ENCODE measurements at regions not wholly inside any gene's neighbourhood (a gene's known extent, or its start where the extent isn't known, plus 50 kb on each side); places are given as distances from the start of the nearest gene placed in this dataset.
"Not testable (repeated sequence)": the region's sequence is repeated elsewhere in the genome, so short reads cannot be mapped to it uniquely, and the experiment has no call there.

DNA sequence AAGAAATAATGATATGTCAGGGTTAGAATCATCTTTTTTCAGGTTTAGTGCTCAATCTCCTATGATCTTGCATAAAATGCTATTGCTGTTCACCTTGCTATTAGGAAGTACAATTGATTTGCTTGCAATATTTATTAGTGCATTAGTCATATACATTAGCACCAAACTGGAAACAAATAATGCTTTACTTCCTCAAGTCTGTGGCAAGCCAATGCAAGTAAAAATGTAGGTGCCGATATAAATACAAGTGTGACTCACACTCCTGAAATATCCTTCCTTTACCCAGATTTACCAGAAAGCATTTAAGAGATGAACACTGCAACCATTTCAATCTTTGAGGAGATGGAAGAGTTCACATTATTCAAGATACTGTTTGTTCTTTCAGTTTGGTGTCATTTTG, 1487.7 kb upstream of the ADGRL3 start:
- H3K4me1 ChIP-seq (replicated peaks) = no peaks in the 10 kb centered on the region
- H3K36me3 ChIP-seq = no peaks in the 10 kb centered on the region
- no peaks in the 10 kb centered on the region for H3K27me3 ChIP-seq (replicated peaks)
- DNase-seq (ENCODE audit: low read depth in 1 of 2, low spot score in 2 of 2) = no peak
- no peak overlapping the region for H3K4me3 ChIP-seq
- H3K9me3 ChIP-seq (replicated peaks) = no peaks in the 10 kb centered on the region; the same call in 1 of the 2 replicates
- no peak overlapping the region for H3K27ac ChIP-seq

DNA sequence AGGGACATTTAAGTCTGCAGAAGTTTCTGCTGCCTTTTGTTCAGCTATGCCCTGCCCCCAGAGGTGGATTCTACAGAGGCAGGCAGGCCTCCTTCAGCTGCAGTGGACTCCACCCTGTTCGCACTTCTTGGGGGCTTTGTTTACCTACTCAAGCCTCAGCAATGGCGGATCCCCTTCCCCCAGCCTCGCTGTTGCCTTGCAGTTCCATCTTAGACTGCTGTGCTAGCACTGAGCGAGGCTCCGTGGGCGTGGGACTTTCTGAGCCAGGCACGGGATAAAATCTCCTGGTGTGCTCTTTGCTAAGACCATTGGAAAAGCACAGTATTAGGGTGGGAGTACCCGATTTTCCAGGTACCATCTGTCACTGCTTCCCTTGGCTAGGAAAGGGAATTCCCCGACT, 1475.8 kb upstream of the ADGRL3 start:
- not testable (repeated sequence) for H3K4me3 ChIP-seq; H3K27me3 ChIP-seq (replicated peaks); H3K9me3 ChIP-seq (replicated peaks); H3K36me3 ChIP-seq; H3K4me1 ChIP-seq (replicated peaks); DNase-seq (ENCODE audit: low read depth in 1 of 2, low spot score in 2 of 2); H3K27ac ChIP-seq

DNA sequence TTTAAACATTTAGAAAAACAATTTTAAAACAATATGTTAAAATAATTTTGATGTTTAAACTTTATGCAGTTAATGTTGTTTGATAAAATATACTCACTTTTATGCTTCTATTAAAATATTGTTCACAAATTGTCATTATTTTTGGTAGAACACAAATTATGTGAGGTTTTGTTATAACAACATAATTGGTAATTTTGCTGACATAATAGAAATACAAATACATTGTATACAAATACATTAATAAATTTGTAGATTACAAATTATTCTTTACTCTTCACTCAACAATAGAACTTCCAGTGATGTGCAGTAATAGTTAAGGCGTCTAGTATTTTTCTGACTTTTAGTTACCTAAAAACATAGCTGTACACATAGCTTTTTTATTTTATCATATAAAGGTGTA, 1472.4 kb upstream of the ADGRL3 start:
- Histone ChIP-seq H3K27me3 (replicated peaks) (no peaks in the 10 kb centered on the region), H3K9me3 (replicated peaks) (no peaks in the 10 kb centered on the region), H3K4me3 (no peak overlapping the region), H3K4me1 (replicated peaks) (no peaks in the 10 kb centered on the region), H3K36me3 (no peaks in the 10 kb centered on the region), H3K27ac (no peak overlapping the region)
- no peak for DNase-seq (ENCODE audit: low read depth in 1 of 2, low spot score in 2 of 2)

DNA sequence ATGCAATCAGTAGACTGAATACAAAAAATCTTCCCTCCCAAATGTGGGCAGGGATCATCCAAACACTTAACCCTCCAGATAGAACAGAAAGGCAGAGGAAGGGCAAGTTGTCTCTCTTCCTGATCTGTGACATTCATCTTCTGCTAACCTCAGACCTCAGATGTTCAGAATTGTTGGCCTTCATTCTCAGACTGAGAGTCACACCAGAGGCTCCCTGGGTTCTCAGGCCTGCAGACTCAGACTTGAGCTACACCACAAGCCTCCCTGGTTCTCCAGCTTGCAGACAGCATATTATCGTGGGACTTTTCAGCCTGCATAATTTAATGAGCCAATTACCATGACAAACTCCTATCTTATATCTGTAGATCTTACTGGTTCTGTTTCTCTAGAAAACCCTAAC, 1471.6 kb upstream of the ADGRL3 start:
- Histone ChIP-seq H3K27ac (no peak overlapping the region), H3K4me1 (replicated peaks) (no peaks in the 10 kb centered on the region), H3K4me3 (no peak overlapping the region), H3K9me3 (replicated peaks) (no peaks in the 10 kb centered on the region), H3K27me3 (replicated peaks) (no peaks in the 10 kb centered on the region), H3K36me3 (no peaks in the 10 kb centered on the region)
- no peak for DNase-seq (ENCODE audit: low read depth in 1 of 2, low spot score in 2 of 2)

DNA sequence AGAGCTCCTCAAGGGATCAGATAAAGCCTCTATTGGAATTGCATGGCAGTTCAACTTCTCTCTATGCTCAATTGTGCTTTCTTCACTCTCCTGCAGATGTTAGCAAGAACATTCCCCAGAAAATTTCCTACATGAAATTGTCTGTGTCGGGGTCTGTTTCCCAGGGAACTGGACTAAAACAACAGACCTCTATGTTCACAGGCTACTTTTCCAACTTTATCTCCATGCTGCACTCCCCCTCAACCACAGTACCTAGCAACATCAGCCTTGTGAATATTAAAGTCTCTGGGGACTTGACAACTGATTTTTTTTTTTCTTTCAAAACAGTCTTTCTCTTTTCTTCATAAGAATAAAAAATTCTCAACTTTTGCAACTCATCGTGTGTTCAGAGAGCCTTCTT, 1470.8 kb upstream of the ADGRL3 start:
- Histone ChIP-seq H3K36me3 (no peaks in the 10 kb centered on the region), H3K27me3 (replicated peaks) (no peaks in the 10 kb centered on the region), H3K9me3 (replicated peaks) (no peaks in the 10 kb centered on the region), H3K27ac (no peak overlapping the region), H3K4me1 (replicated peaks) (no peaks in the 10 kb centered on the region), H3K4me3 (no peak overlapping the region)
- DNase-seq (ENCODE audit: low read depth in 1 of 2, low spot score in 2 of 2) = no peak

DNA sequence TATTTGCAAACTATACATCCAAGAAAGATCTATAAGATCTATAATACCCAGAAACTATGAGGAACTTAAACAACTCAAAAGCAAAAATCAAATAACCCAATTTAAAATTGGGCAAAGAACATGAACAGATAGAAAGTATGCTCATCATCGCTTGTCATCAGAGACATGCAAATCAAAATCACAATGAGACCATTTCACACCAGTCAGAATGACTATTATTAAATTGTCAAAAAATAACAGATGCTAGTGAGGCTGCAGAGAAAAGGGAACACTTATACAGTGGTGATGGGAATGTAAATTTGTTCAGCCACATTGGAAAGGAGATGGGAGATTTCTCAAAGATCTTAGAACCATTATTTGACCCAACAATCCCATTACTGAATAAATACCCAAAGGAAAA, 1451.7 kb upstream of the ADGRL3 start:
- Histone ChIP-seq H3K4me1 (replicated peaks) (no peaks in the 10 kb centered on the region), H3K27ac (no peak overlapping the region), H3K9me3 (replicated peaks) (no peaks in the 10 kb centered on the region), H3K27me3 (replicated peaks) (no peaks in the 10 kb centered on the region), H3K36me3 (no peaks in the 10 kb centered on the region), H3K4me3 (no peak overlapping the region)
- DNase-seq (ENCODE audit: low read depth in 1 of 2, low spot score in 2 of 2) = no peak

DNA sequence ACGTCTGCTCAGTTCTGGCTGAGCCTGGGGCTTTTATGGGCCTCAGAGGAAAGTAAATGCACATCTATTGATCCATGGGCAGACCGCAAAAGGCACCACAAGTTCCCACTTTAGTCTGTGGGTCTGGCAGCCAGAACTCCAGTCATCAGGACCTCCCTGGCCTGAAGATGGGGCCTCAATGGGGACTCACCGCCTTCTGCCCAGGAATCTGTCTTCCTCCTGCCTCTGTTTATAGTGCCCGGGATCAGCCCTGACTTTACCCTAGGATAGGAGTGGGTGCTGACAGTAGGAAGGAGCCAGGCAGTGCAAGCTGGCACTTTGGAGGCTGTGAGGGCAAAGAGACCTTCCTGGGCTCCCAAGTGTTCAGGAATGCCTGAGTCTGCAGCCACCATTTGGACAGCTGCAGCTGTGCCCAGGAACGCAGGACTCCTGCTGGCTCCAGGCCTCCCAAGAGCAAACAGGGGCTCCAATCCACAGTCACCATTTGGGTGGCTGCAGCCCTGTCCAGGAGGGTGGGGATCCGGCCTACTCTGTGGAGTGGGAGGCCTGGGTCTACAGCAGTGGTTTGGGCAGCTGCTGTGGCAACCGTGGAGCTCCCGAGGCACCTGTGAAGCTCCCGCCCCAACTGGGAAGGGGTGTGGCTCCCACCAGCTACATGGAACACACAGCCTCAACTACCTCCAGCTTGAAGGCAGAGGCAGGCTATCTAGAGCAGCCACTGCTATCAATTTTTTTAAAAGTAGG, 1440.9 kb upstream of the ADGRL3 start:
- Histone ChIP-seq H3K27ac (no peak overlapping the region), H3K4me1 (replicated peaks) (no peaks in the 10 kb centered on the region), H3K9me3 (replicated peaks) (no peaks in the 10 kb centered on the region), H3K27me3 (replicated peaks) (no peaks in the 10 kb centered on the region), H3K4me3 (no peak overlapping the region), H3K36me3 (no peaks in the 10 kb centered on the region)
- no peak for DNase-seq (ENCODE audit: low read depth in 1 of 2, low spot score in 2 of 2)

DNA sequence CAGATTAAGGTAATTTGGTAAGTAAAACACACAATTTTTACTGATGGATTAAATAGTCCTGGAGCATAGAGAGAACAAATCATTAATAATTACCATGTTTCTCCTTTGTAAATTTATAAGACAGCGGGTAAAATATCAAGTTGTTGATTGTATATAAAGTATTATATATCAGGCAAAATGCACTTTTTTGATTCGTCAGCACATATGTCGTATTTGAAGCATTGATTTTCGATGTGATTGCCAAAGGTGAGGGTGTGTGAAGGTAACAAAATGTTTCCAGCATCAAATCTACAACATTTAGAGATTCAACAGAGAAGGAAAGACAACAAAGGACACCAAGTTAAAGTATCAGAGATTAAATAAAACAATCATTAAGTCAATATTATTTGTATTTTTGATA, 1437.8 kb upstream of the ADGRL3 start:
- Histone ChIP-seq H3K36me3 (no peaks in the 10 kb centered on the region), H3K27me3 (replicated peaks) (no peaks in the 10 kb centered on the region), H3K9me3 (replicated peaks) (no peaks in the 10 kb centered on the region), H3K27ac (no peak overlapping the region), H3K4me1 (replicated peaks) (no peaks in the 10 kb centered on the region), H3K4me3 (no peak overlapping the region)
- no peak for DNase-seq (ENCODE audit: low read depth in 1 of 2, low spot score in 2 of 2)

GRCh38 chr4:59770601-59771264, 1429.4 kb upstream of the ADGRL3 start:
- no peaks in the 10 kb centered on the region for H3K4me1 ChIP-seq (replicated peaks)
- no peak overlapping the region for H3K27ac ChIP-seq
- no peaks in the 10 kb centered on the region for H3K36me3 ChIP-seq
- H3K27me3 ChIP-seq (replicated peaks) = no peaks in the 10 kb centered on the region
- no peak for DNase-seq (ENCODE audit: low read depth in 1 of 2, low spot score in 2 of 2)
- no peak overlapping the region for H3K4me3 ChIP-seq
- H3K9me3 ChIP-seq (replicated peaks) = no peaks in the 10 kb centered on the region; the same call in 1 of the 2 replicates

- Histone ChIP-seq H3K9me3 (replicated peaks) (no peaks in the 10 kb centered on the region; the same call in 1 of the 2 replicates), H3K27ac (no peak overlapping the region), H3K27me3 (replicated peaks) (no peaks in the 10 kb centered on the region), H3K36me3 (no peaks in the 10 kb centered on the region), H3K4me3 (no peak overlapping the region), H3K4me1 (replicated peaks) (no peaks in the 10 kb centered on the region)
- no peak for DNase-seq (ENCODE audit: low read depth in 1 of 2, low spot score in 2 of 2)
Observed at GRCh38 chr4:59772641-59773139, 1427.4 kb upstream of the ADGRL3 start.

GRCh38 chr4:59780271-59780670, 1419.9 kb upstream of the ADGRL3 start:
- not testable (repeated sequence) for H3K9me3 ChIP-seq (replicated peaks); H3K4me3 ChIP-seq; DNase-seq (ENCODE audit: low read depth in 1 of 2, low spot score in 2 of 2); H3K4me1 ChIP-seq (replicated peaks); H3K27me3 ChIP-seq (replicated peaks); H3K27ac ChIP-seq; H3K36me3 ChIP-seq

GRCh38 chr4:59805176-59805575, 1395.0 kb upstream of the ADGRL3 start:
- Histone ChIP-seq H3K27ac (no peak overlapping the region), H3K4me3 (no peak overlapping the region), H3K9me3 (replicated peaks) (no peaks in the 10 kb centered on the region), H3K27me3 (replicated peaks) (no peaks in the 10 kb centered on the region), H3K4me1 (replicated peaks) (no peaks in the 10 kb centered on the region), H3K36me3 (no peaks in the 10 kb centered on the region)
- no peak for DNase-seq (ENCODE audit: low read depth in 1 of 2, low spot score in 2 of 2)

DNA sequence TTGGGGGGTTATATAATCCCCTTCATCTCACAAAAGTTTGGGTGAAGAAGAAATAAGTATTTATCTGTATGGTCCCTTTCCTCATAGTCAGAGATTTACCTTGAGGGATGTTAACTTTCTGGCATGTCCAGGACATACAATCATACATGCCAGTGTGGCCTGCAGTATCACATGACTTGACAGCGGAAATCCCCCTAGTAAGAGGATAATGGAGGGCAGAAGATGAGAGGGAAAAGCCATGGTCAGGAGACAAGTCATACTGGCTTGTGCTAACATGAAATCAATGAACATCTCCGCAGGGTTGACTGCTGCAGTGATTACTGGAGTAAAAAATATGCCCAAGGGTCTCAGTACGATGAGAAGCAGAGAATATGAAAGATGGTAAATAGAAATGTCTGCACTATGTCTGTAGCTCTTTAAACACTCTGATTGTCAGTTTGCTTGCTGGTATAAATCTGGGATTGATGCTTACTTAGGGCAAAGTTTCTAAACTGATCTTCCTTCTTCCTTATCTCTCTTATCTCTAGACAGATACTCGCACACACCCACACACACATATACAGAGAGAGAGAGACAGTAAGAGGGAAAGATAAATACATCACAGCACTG, 1385.6 kb upstream of the ADGRL3 start:
- Histone ChIP-seq H3K4me3 (no peak overlapping the region), H3K36me3 (no peaks in the 10 kb centered on the region), H3K27ac (no peak overlapping the region), H3K27me3 (replicated peaks) (no peaks in the 10 kb centered on the region), H3K9me3 (replicated peaks) (no peaks in the 10 kb centered on the region), H3K4me1 (replicated peaks) (no peaks in the 10 kb centered on the region)
- no peak for DNase-seq (ENCODE audit: low read depth in 1 of 2, low spot score in 2 of 2)

DNA sequence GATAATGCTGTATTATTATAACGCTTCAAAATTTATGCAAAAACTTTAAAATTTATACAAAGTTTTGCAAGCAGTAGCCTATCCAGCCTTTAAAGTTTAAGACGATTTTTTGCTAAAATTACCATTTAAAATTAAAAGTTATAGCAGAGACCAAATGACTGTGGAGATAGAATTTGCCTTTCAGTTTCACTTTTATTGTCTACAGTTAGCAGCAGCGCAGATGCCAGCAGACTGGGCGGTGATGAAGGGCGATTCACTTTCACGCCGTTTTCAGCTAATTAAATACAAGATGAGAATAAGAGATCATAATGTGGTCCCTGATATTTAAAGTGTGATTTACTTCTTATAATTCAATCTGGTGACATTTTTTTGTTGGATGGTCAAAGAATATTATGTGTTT, 1381.5 kb upstream of the ADGRL3 start:
- no peaks in the 10 kb centered on the region for H3K27me3 ChIP-seq (replicated peaks)
- no peaks in the 10 kb centered on the region for H3K36me3 ChIP-seq
- DNase-seq (ENCODE audit: low read depth in 1 of 2, low spot score in 2 of 2) = peak in 1 of 2 experiments; percentile 10
- no peaks in the 10 kb centered on the region for H3K4me1 ChIP-seq (replicated peaks)
- H3K9me3 ChIP-seq (replicated peaks) = no peaks in the 10 kb centered on the region
- peak overlapping the region; percentile 21 for H3K4me3 ChIP-seq
- H3K27ac ChIP-seq = no peak overlapping the region
